ENCODE measurements at regions not wholly inside any gene's neighbourhood (a gene's known extent, or its start where the extent isn't known, plus 50 kb on each side); places are given as distances from the start of the nearest gene placed in this dataset.

GRCh38 chr15:58311556-58311955 lies 120.2 kb upstream of the LIPC start (continued):
- TF ChIP-seq ZNF592 (IDR thresholded peaks at IDR 0.05): no peak
- no peak for TF ChIP-seq ZNF622 (IDR thresholded peaks at IDR 0.05)
- TF ChIP-seq HSF1 (IDR thresholded peaks at IDR 0.05; ENCODE audit: low read depth, low read length): no peak
- TF ChIP-seq NFYB (IDR thresholded peaks at IDR 0.05; ENCODE audit: insufficient read depth, low read depth, low read length): no peak
- TF ChIP-seq TBL1XR1 (IDR thresholded peaks at IDR 0.05; ENCODE audit: low read depth, low read length): no peak
- TF ChIP-seq ZSCAN29 (IDR thresholded peaks at IDR 0.05): no peak
- no peak for TF ChIP-seq HDAC6 (IDR thresholded peaks at IDR 0.05; ENCODE audit: unreplicated experiment)
- TF ChIP-seq RAD21 (IDR thresholded peaks at IDR 0.05; ENCODE audit: insufficient read depth, low read depth, low read length): no peak
- no peak for TF ChIP-seq NRF1 (conservative IDR thresholded peaks at IDR 0.05; ENCODE audit: low read depth, low read length)
- no peak for TF ChIP-seq NFIC (IDR thresholded peaks at IDR 0.05; ENCODE audit: low read depth, low read length)
- TF ChIP-seq SMAD5 (IDR thresholded peaks at IDR 0.05; ENCODE audit: low read depth): no peak
- no peak for TF ChIP-seq ZNF24 (IDR thresholded peaks at IDR 0.05)
